ENCODE measurements at regions not wholly inside any gene's neighbourhood (a gene's known extent, or its start where the extent isn't known, plus 50 kb on each side); places are given as distances from the start of the nearest gene placed in this dataset.

- no peak for DNase-seq
Measured at GRCh38 chr7:67566101-67566500, 569.5 kb downstream of the TYW1 start.

GRCh38 chr7:67571026-67571545, 574.5 kb downstream of the TYW1 start:
- no peak for DNase-seq

GRCh38 chr7:67573639-67574038, 577.0 kb downstream of the TYW1 start:
- DNase-seq = no peak

- DNase-seq = no peak
Measured at GRCh38 chr7:67588631-67589030, 592.0 kb downstream of the TYW1 start.

- no peak for DNase-seq
Measured at GRCh38 chr7:67589183-67589582, 592.5 kb downstream of the TYW1 start.

- DNase-seq = no peak
Measured at GRCh38 chr7:67590649-67591048, 594.0 kb downstream of the TYW1 start.

- peak; percentile 77 for DNase-seq
Measured at GRCh38 chr7:67593794-67594193, 597.2 kb downstream of the TYW1 start.

- DNase-seq = no peak
Measured at GRCh38 chr7:67595431-67596180, 599.0 kb downstream of the TYW1 start.

GRCh38 chr7:67597161-67597560, 600.5 kb downstream of the TYW1 start:
- no peak for DNase-seq

- no peak for DNase-seq
Measured at GRCh38 chr7:67598469-67598868, 601.8 kb downstream of the TYW1 start.

GRCh38 chr7:67599331-67600062, 602.9 kb downstream of the TYW1 start:
- no peak for DNase-seq

- DNase-seq = no peak
Measured at GRCh38 chr7:67602246-67602887, 605.7 kb downstream of the TYW1 start.

GRCh38 chr7:67604461-67605386, 608.1 kb downstream of the TYW1 start:
- no peak for DNase-seq

GRCh38 chr7:67608806-67609205, 612.2 kb downstream of the TYW1 start:
- DNase-seq = no peak

- no peak for DNase-seq
Measured at GRCh38 chr7:67610897-67611296, 614.3 kb downstream of the TYW1 start.

- no peak for DNase-seq
Measured at GRCh38 chr7:67614843-67615242, 618.2 kb downstream of the TYW1 start.

- DNase-seq = no peak
Measured at GRCh38 chr7:67616517-67616916, 619.9 kb downstream of the TYW1 start.

GRCh38 chr7:67618556-67619162, 622.0 kb downstream of the TYW1 start:
- DNase-seq = peak; percentile 44

GRCh38 chr7:67619175-67619574, 622.5 kb downstream of the TYW1 start:
- peak; percentile 74 for DNase-seq

GRCh38 chr7:67620216-67620933, 623.7 kb downstream of the TYW1 start:
- no peak for DNase-seq

GRCh38 chr7:67621704-67622103, 625.1 kb downstream of the TYW1 start:
- DNase-seq = no peak

All from NCI-H510A treated with DMSO at 0.1 percent for 48 hours (cell line).